ENCODE measurements at regions not wholly inside any gene's neighbourhood (a gene's known extent, or its start where the extent isn't known, plus 50 kb on each side); places are given as distances from the start of the nearest gene placed in this dataset.
"Not testable (repeated sequence)": the region's sequence is repeated elsewhere in the genome, so short reads cannot be mapped to it uniquely, and the experiment has no call there.

- DNase-seq, result peak; percentile 6 to 15
Observed at GRCh38 chr13:88622362-88622973, 951.3 kb downstream of the SLITRK5 start.

- DNase-seq, result peak in 1 of 2 donors; percentile 5
Observed at GRCh38 chr13:88623150-88623549, 952.0 kb downstream of the SLITRK5 start.

- no peak for DNase-seq
Observed at GRCh38 chr13:88627071-88627470, 955.9 kb downstream of the SLITRK5 start.

- DNase-seq, result no peak
Observed at GRCh38 chr13:88628882-88629281, 957.7 kb downstream of the SLITRK5 start.

GRCh38 chr13:88637935-88638334, 966.8 kb downstream of the SLITRK5 start:
- no peak for DNase-seq

GRCh38 chr13:88643233-88643632, 972.1 kb downstream of the SLITRK5 start:
- DNase-seq, result no peak

- DNase-seq, result no peak
Observed at GRCh38 chr13:88648598-88649373, 977.6 kb downstream of the SLITRK5 start.

GRCh38 chr13:88649855-88650254, 978.7 kb downstream of the SLITRK5 start:
- DNase-seq, result no peak

- no peak for DNase-seq
Observed at GRCh38 chr13:88651531-88651930, 980.4 kb downstream of the SLITRK5 start.

GRCh38 chr13:88656751-88657150, 985.6 kb downstream of the SLITRK5 start:
- DNase-seq, result no peak

GRCh38 chr13:88670509-88670908, 999.3 kb downstream of the SLITRK5 start:
- DNase-seq, result no peak

- DNase-seq, result no peak
Observed at GRCh38 chr13:88674841-88675240, 1003.7 kb downstream of the SLITRK5 start.

GRCh38 chr13:88675347-88675996, 1004.3 kb downstream of the SLITRK5 start:
- DNase-seq, result no peak

- no peak for DNase-seq
Observed at GRCh38 chr13:88676016-88676415, 1004.8 kb downstream of the SLITRK5 start.

GRCh38 chr13:88685459-88685858, 1014.3 kb downstream of the SLITRK5 start:
- DNase-seq, result no peak

GRCh38 chr13:88701551-88701950, 1030.4 kb downstream of the SLITRK5 start:
- no peak for DNase-seq

- no peak for DNase-seq
Observed at GRCh38 chr13:88704600-88705275, 1033.6 kb downstream of the SLITRK5 start.

- DNase-seq, result no peak
Observed at GRCh38 chr13:88707646-88708045, 1036.5 kb downstream of the SLITRK5 start.

- DNase-seq, result no peak
Observed at GRCh38 chr13:88717946-88718345, 1046.8 kb downstream of the SLITRK5 start.

GRCh38 chr13:88718781-88719180, 1047.6 kb downstream of the SLITRK5 start:
- no peak for DNase-seq

- no peak for DNase-seq
Observed at GRCh38 chr13:88726075-88726474, 1054.9 kb downstream of the SLITRK5 start.

GRCh38 chr13:88727236-88727635, 1056.1 kb downstream of the SLITRK5 start:
- not testable (repeated sequence) for DNase-seq

- no peak for DNase-seq
Observed at GRCh38 chr13:88729605-88730004, 1058.4 kb downstream of the SLITRK5 start.
